ENCODE measurements at regions not wholly inside any gene's neighbourhood (a gene's known extent, or its start where the extent isn't known, plus 50 kb on each side); places are given as distances from the start of the nearest gene placed in this dataset.

- no peaks in the 10 kb centered on the region for H3K9me3 ChIP-seq (ENCODE audit: control insufficient read depth, low read depth, low read length)
- H3K79me2 ChIP-seq (ENCODE audit: insufficient read depth, low read length): no peaks in the 10 kb centered on the region
- no peak overlapping the region for H2AK5ac ChIP-seq (ENCODE audit: insufficient read length, low read length)
- H3K27ac ChIP-seq (ENCODE audit: insufficient read length, low read depth, low read length): no peak overlapping the region
- no peaks in the 10 kb centered on the region for H3K27me3 ChIP-seq (ENCODE audit: insufficient read depth, low read length)
- no peak overlapping the region for H3K18ac ChIP-seq (ENCODE audit: insufficient read length, low read depth, low read length)
- no peak overlapping the region for H2BK12ac ChIP-seq (ENCODE audit: insufficient read length, low read depth, low read length)
- H2BK120ac ChIP-seq (ENCODE audit: low read depth, low read length, poor library complexity, severe bottlenecking): no peak overlapping the region
- no peak overlapping the region for H4K91ac ChIP-seq (ENCODE audit: insufficient read length, low read depth, low read length)
- no peak overlapping the region for H2BK15ac ChIP-seq (ENCODE audit: low read depth, low read length)
- no peak overlapping the region for H3T11ph ChIP-seq (ENCODE audit: low read length)
- Mint-ChIP-seq H3K27me3 (ENCODE audit: low read depth) (no peaks in the 10 kb centered on the region), H3K4me3 (no peak overlapping the region), H3K36me3 (ENCODE audit: insufficient read depth in 1 of 3, low read depth in 3 of 3) (no peaks in the 10 kb centered on the region), H3K4me1 (no peaks in the 10 kb centered on the region), H3K27ac (no peak overlapping the region), H3K9me3 (peaks cover 0 to 2% of the 10 kb centered on the region in 2 experiments; a peak in 1 of 5 replicates)
- no peak for DNase-seq
- no peak for TF ChIP-seq CTCF (conservative IDR thresholded peaks at IDR 0.05)
- no CpG with 5 or more reads among the region's 1 CpG for WGBS (ENCODE audit: extremely low coverage, insufficient read length, low lambda C conversion rate)
- no peaks in the 10 kb centered on the region for H3K23me2 ChIP-seq (ENCODE audit: insufficient read length, low read depth, low read length, poor library complexity, severe bottlenecking)
- H3K4me2 ChIP-seq (ENCODE audit: insufficient read depth, insufficient read length, low read length): no peak overlapping the region
- no peak overlapping the region for H2BK20ac ChIP-seq (ENCODE audit: low read depth, low read length, poor library complexity, severe bottlenecking)
- H3K9ac ChIP-seq (ENCODE audit: extremely low read depth, insufficient read length, low read length): no peak overlapping the region
- no peak overlapping the region for H2AFZ ChIP-seq (ENCODE audit: low read length)
- H3K4me1 ChIP-seq (ENCODE audit: insufficient read depth, low read length): no peaks in the 10 kb centered on the region
- no peak overlapping the region for H3K14ac ChIP-seq (ENCODE audit: insufficient read depth, low read length)
- H3K79me1 ChIP-seq (ENCODE audit: insufficient read depth, low read depth, low read length, poor library complexity, severe bottlenecking): no peaks in the 10 kb centered on the region
- no peak overlapping the region for H3K4ac ChIP-seq (ENCODE audit: low read depth, low read length)
- H3K56ac ChIP-seq (ENCODE audit: insufficient read length, low read depth, low read length): no peak overlapping the region
- no peak overlapping the region for H2BK5ac ChIP-seq (ENCODE audit: insufficient read length, low read length)
- no peak overlapping the region for H4K5ac ChIP-seq (ENCODE audit: insufficient read length, low read depth, low read length)
- H4K8ac ChIP-seq (replicated peaks; ENCODE audit: insufficient read length, low read depth, low read length): no peak overlapping the region
- no peak overlapping the region for H3K23ac ChIP-seq (ENCODE audit: insufficient read length, low read depth, low read length)
- H4K20me1 ChIP-seq (ENCODE audit: control insufficient read depth, insufficient read depth, insufficient read length): no peaks in the 10 kb centered on the region
Observed at GRCh38 chr10:33968983-33969382, 634.5 kb upstream of the NRP1 start.

All from H9 (cell line).